ENCODE measurements at regions not wholly inside any gene's neighbourhood (a gene's known extent, or its start where the extent isn't known, plus 50 kb on each side); places are given as distances from the start of the nearest gene placed in this dataset.

DNA sequence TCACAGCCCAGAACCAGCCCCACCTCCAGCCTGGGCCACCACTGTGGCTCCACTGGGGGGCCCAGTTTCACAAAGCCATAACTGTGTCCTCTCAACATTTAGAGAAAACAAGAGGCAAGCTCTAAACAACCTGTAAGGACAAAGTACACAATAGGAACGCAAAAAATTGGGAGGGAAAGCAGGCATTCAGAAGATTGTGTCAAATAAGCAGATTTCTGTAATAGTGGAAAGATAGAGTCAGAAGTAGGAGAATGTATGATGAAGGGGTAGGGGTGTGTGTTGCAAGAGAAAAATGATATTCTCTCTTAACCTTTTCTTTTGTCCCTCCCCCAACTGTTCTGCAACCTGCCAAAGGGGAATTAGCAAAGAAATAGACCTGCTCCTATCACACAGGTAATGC lies 449.9 kb upstream of the NPVF start:
- H3K4me3 ChIP-seq (ENCODE audit: low read length) = no peak overlapping the region
- no peak overlapping the region for H3K4me2 ChIP-seq (ENCODE audit: low read length)
- ATAC-seq (no peak), DNase-seq (no peak)
- BruUV-seq (replicated peaks) = no TSS peak
- H3K4me1 ChIP-seq (ENCODE audit: insufficient read depth, low read length) = no peaks in the 10 kb centered on the region
- H3K27me3 ChIP-seq (ENCODE audit: low read length) = peaks cover 12% of the 10 kb centered on the region
- POLR2A ChIA-PET (ENCODE audit: unreplicated experiment) = no interaction called here
- H4K20me1 ChIP-seq (ENCODE audit: low read length) = no peaks in the 10 kb centered on the region
- H2AFZ ChIP-seq (ENCODE audit: low read length) = no peak overlapping the region
- no peak for TF ChIP-seq EZH2 (IDR thresholded peaks at IDR 0.05; ENCODE audit: low read length, unreplicated experiment)
- no peak for TF ChIP-seq CTCF (conservative IDR thresholded peaks at IDR 0.05; ENCODE audit: low read depth, low read length)
- TF ChIP-seq EZH2phosphoT487 (IDR thresholded peaks at IDR 0.05; ENCODE audit: borderline replicate concordance, low read length) = no peak
- H3K36me3 ChIP-seq (ENCODE audit: low read depth, low read length) = no peaks in the 10 kb centered on the region
- H3K9me2 ChIP-seq (replicated peaks; ENCODE audit: low read length) = no peaks in the 10 kb centered on the region
- intact Hi-C loops (cut with micrococcal nuclease) = no loop called here
- H3K9ac ChIP-seq (ENCODE audit: low read length) = no peak overlapping the region
- H3K9me3 ChIP-seq (ENCODE audit: low read length) = no peaks in the 10 kb centered on the region
- H3K79me2 ChIP-seq (ENCODE audit: low read length) = no peaks in the 10 kb centered on the region
- no peaks in the 10 kb centered on the region for H3F3A ChIP-seq (ENCODE audit: low read length, unreplicated experiment)
- CTCF ChIA-PET = no interaction called here
- H3K27ac ChIP-seq (ENCODE audit: low read length) = no peak overlapping the region

DNA sequence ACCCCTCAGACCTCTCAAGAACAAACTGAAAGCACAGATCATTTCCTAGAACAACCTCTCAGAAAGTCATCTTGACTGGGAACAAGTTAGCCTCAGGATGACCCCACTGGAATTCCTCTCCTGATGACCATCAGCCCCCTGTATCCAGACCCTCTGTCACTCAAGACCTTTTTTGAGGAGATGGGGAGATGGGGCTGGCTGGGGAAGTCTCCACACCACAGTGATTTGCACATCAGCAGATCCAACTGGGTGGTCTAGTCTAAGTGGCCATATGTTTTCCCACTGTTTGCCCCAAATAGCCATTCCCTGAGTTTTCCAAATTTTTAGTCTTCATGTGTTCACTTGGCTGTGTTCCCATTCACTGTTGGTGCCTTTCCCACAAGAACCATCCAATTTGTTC lies 452.4 kb upstream of the NPVF start:
- CTCF ChIA-PET = no interaction called here
- no peak overlapping the region for H3K4me3 ChIP-seq (ENCODE audit: low read length)
- H3K27me3 ChIP-seq (ENCODE audit: low read length) = peaks cover 23% of the 10 kb centered on the region

GRCh38 chr7:25684360-25684759 lies 456.1 kb upstream of the NPVF start:
- CTCF ChIA-PET = no interaction called here
- intact Hi-C loops (cut with micrococcal nuclease) = no loop called here
- no peaks in the 10 kb centered on the region for H3K79me2 ChIP-seq (ENCODE audit: low read length)
- H3F3A ChIP-seq (ENCODE audit: low read length, unreplicated experiment) = no peaks in the 10 kb centered on the region
- no TSS peak for BruUV-seq (replicated peaks)
- no peaks in the 10 kb centered on the region for H3K9me2 ChIP-seq (replicated peaks; ENCODE audit: low read length)
- TF ChIP-seq CTCF (conservative IDR thresholded peaks at IDR 0.05; ENCODE audit: low read depth, low read length) (no peak), EZH2 (IDR thresholded peaks at IDR 0.05; ENCODE audit: low read length, unreplicated experiment) (no peak), EZH2phosphoT487 (IDR thresholded peaks at IDR 0.05; ENCODE audit: borderline replicate concordance, low read length) (no peak)
- H3K4me3 ChIP-seq (ENCODE audit: low read length) = no peak overlapping the region
- no peaks in the 10 kb centered on the region for H4K20me1 ChIP-seq (ENCODE audit: low read length)
- H3K9ac ChIP-seq (ENCODE audit: low read length) = no peak overlapping the region
- no peaks in the 10 kb centered on the region for H3K36me3 ChIP-seq (ENCODE audit: low read depth, low read length)
- no peak overlapping the region for H3K4me2 ChIP-seq (ENCODE audit: low read length)
- no peak overlapping the region for H2AFZ ChIP-seq (ENCODE audit: low read length)
- ATAC-seq (no peak), DNase-seq (no peak)
- no peaks in the 10 kb centered on the region for H3K4me1 ChIP-seq (ENCODE audit: insufficient read depth, low read length)
- H3K27ac ChIP-seq (ENCODE audit: low read length) = no peak overlapping the region
- POLR2A ChIA-PET (ENCODE audit: unreplicated experiment) = no interaction called here
- H3K9me3 ChIP-seq (ENCODE audit: low read length) = no peaks in the 10 kb centered on the region
- H3K27me3 ChIP-seq (ENCODE audit: low read length) = peaks cover 48% of the 10 kb centered on the region

More for the DNA sequence above, 452.4 kb upstream of the NPVF start:
- DNase-seq (no peak), ATAC-seq (no peak)
- no peaks in the 10 kb centered on the region for H4K20me1 ChIP-seq (ENCODE audit: low read length)
- H3K4me2 ChIP-seq (ENCODE audit: low read length) = no peak overlapping the region
- H3K27ac ChIP-seq (ENCODE audit: low read length) = no peak overlapping the region
- H3K9ac ChIP-seq (ENCODE audit: low read length) = no peak overlapping the region
- intact Hi-C loops (cut with micrococcal nuclease) = no loop called here
- no peak overlapping the region for H2AFZ ChIP-seq (ENCODE audit: low read length)
- H3K36me3 ChIP-seq (ENCODE audit: low read depth, low read length) = no peaks in the 10 kb centered on the region
- no peaks in the 10 kb centered on the region for H3K9me3 ChIP-seq (ENCODE audit: low read length)
- POLR2A ChIA-PET (ENCODE audit: unreplicated experiment) = no interaction called here
- H3F3A ChIP-seq (ENCODE audit: low read length, unreplicated experiment) = no peaks in the 10 kb centered on the region
- TF ChIP-seq EZH2phosphoT487 (IDR thresholded peaks at IDR 0.05; ENCODE audit: borderline replicate concordance, low read length) = no peak
- TF ChIP-seq CTCF (conservative IDR thresholded peaks at IDR 0.05; ENCODE audit: low read depth, low read length) = no peak
- no peak for TF ChIP-seq EZH2 (IDR thresholded peaks at IDR 0.05; ENCODE audit: low read length, unreplicated experiment)
- no peaks in the 10 kb centered on the region for H3K79me2 ChIP-seq (ENCODE audit: low read length)
- H3K9me2 ChIP-seq (replicated peaks; ENCODE audit: low read length) = no peaks in the 10 kb centered on the region
- BruUV-seq (replicated peaks) = no TSS peak
- H3K4me1 ChIP-seq (ENCODE audit: insufficient read depth, low read length) = no peaks in the 10 kb centered on the region

Measured in PC-3 (cell line).